Activated CD4-positive, alpha-beta T cell treated with anti-CD3 and anti-CD28 coated beads, Interleukin-2, amount 50 U/mL, for 1 hour (primary cell): ENCODE measurements at regions not wholly inside any gene's neighbourhood (a gene's known extent, or its start where the extent isn't known, plus 50 kb on each side); places are given as distances from the start of the nearest gene placed in this dataset.

Experiments
- DNase-seq: peaks from one replicate; pipeline ENCODE4 v3.0.0-alpha.2; 2020

- no peak for DNase-seq
Observed at GRCh38 chr15:45743426-45744235, 108.8 kb downstream of the SQOR start.

GRCh38 chr15:45744236-45744589 lies 109.4 kb downstream of the SQOR start:
- no peak for DNase-seq

GRCh38 chr15:45747426-45747825 lies 112.6 kb downstream of the SQOR start:
- no peak for DNase-seq

- DNase-seq: no peak
Observed at GRCh38 chr15:45751629-45752028, 116.8 kb downstream of the SQOR start.

- no peak for DNase-seq
Observed at GRCh38 chr15:45759936-45760335, 125.1 kb downstream of the SQOR start.

GRCh38 chr15:45762726-45763125 lies 127.9 kb downstream of the SQOR start:
- no peak for DNase-seq

GRCh38 chr15:45763170-45763869 lies 128.5 kb downstream of the SQOR start:
- no peak for DNase-seq

- no peak for DNase-seq
Observed at GRCh38 chr15:45773149-45773548, 138.3 kb downstream of the SQOR start.

GRCh38 chr15:45776772-45777171 lies 141.9 kb downstream of the SQOR start:
- DNase-seq: no peak

GRCh38 chr15:45777781-45778180 lies 143.0 kb downstream of the SQOR start:
- no peak for DNase-seq

GRCh38 chr15:45780352-45780751 lies 145.5 kb downstream of the SQOR start:
- DNase-seq: no peak

- DNase-seq: no peak
Observed at GRCh38 chr15:45784656-45785055, 149.8 kb downstream of the SQOR start.

- no peak for DNase-seq
Observed at GRCh38 chr15:45785897-45786296, 151.1 kb downstream of the SQOR start.

GRCh38 chr15:45790325-45790943 lies 155.6 kb downstream of the SQOR start:
- no peak for DNase-seq

- no peak for DNase-seq
Observed at GRCh38 chr15:45794304-45794703, 159.5 kb downstream of the SQOR start.

- DNase-seq: no peak
Observed at GRCh38 chr15:45794712-45795439, 160.0 kb downstream of the SQOR start.

GRCh38 chr15:45795440-45796069 lies 160.7 kb downstream of the SQOR start:
- DNase-seq: no peak

GRCh38 chr15:45796433-45796832 lies 161.6 kb downstream of the SQOR start:
- no peak for DNase-seq

- DNase-seq: no peak
Observed at GRCh38 chr15:45799508-45799907, 164.7 kb downstream of the SQOR start.

- DNase-seq: no peak
Observed at GRCh38 chr15:45801543-45801942, 166.7 kb downstream of the SQOR start.

- no peak for DNase-seq
Observed at GRCh38 chr15:45802140-45802539, 167.3 kb downstream of the SQOR start.

- DNase-seq: no peak
Observed at GRCh38 chr15:45804028-45804427, 169.2 kb downstream of the SQOR start.

GRCh38 chr15:45810201-45810600 lies 175.4 kb downstream of the SQOR start:
- no peak for DNase-seq
